ENCODE measurements at regions not wholly inside any gene's neighbourhood (a gene's known extent, or its start where the extent isn't known, plus 50 kb on each side); places are given as distances from the start of the nearest gene placed in this dataset.

DNA sequence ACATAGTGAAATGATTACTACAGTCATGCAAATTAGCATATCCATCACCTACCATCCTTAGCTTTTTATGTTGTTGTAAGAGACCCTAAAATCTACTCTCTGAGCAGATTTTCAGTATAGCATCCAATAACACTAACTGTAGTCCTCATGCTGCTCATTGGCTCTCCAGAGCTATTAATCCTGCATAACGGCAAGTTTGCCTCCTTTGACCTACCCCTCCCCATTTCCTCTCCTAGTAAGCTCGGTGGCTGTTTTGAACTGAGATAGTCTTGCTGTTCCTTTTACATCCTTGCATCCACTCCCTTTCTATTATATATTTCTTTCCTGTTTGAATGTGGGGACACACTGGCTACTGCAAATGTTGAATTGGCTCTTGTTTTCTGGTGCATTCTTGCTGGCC lies 481.5 kb downstream of the TSN start:
- H3K27ac ChIP-seq: no peak overlapping the region
- no peaks in the 10 kb centered on the region for H3K9me3 ChIP-seq
- no peak for DNase-seq
- TF ChIP-seq, protein P1, sequence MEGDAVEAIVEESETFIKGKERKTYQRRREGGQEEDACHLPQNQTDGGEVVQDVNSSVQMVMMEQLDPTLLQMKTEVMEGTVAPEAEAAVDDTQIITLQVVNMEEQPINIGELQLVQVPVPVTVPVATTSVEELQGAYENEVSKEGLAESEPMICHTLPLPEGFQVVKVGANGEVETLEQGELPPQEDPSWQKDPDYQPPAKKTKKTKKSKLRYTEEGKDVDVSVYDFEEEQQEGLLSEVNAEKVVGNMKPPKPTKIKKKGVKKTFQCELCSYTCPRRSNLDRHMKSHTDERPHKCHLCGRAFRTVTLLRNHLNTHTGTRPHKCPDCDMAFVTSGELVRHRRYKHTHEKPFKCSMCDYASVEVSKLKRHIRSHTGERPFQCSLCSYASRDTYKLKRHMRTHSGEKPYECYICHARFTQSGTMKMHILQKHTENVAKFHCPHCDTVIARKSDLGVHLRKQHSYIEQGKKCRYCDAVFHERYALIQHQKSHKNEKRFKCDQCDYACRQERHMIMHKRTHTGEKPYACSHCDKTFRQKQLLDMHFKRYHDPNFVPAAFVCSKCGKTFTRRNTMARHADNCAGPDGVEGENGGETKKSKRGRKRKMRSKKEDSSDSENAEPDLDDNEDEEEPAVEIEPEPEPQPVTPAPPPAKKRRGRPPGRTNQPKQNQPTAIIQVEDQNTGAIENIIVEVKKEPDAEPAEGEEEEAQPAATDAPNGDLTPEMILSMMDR (IDR thresholded peaks at IDR 0.05): no peak
- intact Hi-C loops (cut with DNase I; ENCODE audit: low total_unique reads): no loop called here
- H3K27me3 ChIP-seq: no peaks in the 10 kb centered on the region
- no peaks in the 10 kb centered on the region for H3K36me3 ChIP-seq
- peaks cover 0 to 4% (median 0%) of the 10 kb centered on the region in 4 donors for H3K4me1 ChIP-seq
- H3K4me3 ChIP-seq: no peak overlapping the region

- TF ChIP-seq, protein P1 (IDR thresholded peaks at IDR 0.05): no peak
- Histone ChIP-seq H3K4me3 (no peak overlapping the region), H3K36me3 (no peaks in the 10 kb centered on the region), H3K27me3 (no peaks in the 10 kb centered on the region), H3K27ac (no peak overlapping the region), H3K4me1 (peaks cover 0 to 4% (median 0%) of the 10 kb centered on the region in 4 donors), H3K9me3 (no peaks in the 10 kb centered on the region)
- intact Hi-C loops (cut with DNase I; ENCODE audit: low total_unique reads): no loop called here
- DNase-seq: no peak
Measured at GRCh38 chr2:122237450-122237849, 482.0 kb downstream of the TSN start.

DNA sequence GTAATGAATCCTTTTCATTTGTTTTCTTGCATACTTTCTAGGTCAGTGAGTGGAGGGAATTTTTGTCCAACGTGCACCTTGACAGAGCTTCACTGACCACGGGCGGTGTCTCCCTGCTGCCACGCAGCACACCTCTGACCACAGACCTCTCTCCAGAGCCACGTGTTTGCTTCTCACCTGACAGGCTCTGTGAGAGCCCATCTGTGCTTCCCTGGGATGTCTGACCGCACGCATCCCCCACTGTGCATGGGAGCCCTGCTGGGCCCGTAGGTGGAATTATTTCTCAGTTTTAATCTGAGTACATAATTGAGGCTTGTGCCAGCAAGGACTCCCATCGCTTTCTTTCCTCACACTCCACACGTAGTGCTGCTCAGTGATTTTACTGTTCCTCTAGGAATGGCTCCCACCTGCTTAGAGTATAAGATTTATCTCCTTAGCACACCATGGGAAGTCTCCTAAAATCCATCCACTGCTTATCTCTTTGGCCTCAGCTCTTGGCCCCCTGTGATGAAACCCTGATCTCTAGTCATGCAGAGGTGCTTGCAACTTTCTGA lies 482.6 kb downstream of the TSN start:
- no peak overlapping the region for H3K4me3 ChIP-seq
- no peak overlapping the region for H3K27ac ChIP-seq
- intact Hi-C loops (cut with DNase I; ENCODE audit: low total_unique reads): no loop called here
- TF ChIP-seq, protein P1 (IDR thresholded peaks at IDR 0.05): no peak
- H3K9me3 ChIP-seq: no peaks in the 10 kb centered on the region
- no peaks in the 10 kb centered on the region for H3K27me3 ChIP-seq
- no peak for DNase-seq
- H3K4me1 ChIP-seq: peaks cover 0 to 4% (median 0%) of the 10 kb centered on the region in 4 donors
- H3K36me3 ChIP-seq: no peaks in the 10 kb centered on the region

- intact Hi-C loops (cut with DNase I; ENCODE audit: low total_unique reads): no loop called here
- H3K36me3 ChIP-seq: no peaks in the 10 kb centered on the region
- DNase-seq: no peak
- no peak overlapping the region for H3K4me3 ChIP-seq
- no peak overlapping the region for H3K27ac ChIP-seq
- peaks cover 0 to 4% (median 0%) of the 10 kb centered on the region in 4 donors for H3K4me1 ChIP-seq
- no peaks in the 10 kb centered on the region for H3K9me3 ChIP-seq
- TF ChIP-seq, protein P1 (IDR thresholded peaks at IDR 0.05): no peak
- H3K27me3 ChIP-seq: no peaks in the 10 kb centered on the region
Measured at GRCh38 chr2:122239440-122239839, 484.0 kb downstream of the TSN start.

DNA sequence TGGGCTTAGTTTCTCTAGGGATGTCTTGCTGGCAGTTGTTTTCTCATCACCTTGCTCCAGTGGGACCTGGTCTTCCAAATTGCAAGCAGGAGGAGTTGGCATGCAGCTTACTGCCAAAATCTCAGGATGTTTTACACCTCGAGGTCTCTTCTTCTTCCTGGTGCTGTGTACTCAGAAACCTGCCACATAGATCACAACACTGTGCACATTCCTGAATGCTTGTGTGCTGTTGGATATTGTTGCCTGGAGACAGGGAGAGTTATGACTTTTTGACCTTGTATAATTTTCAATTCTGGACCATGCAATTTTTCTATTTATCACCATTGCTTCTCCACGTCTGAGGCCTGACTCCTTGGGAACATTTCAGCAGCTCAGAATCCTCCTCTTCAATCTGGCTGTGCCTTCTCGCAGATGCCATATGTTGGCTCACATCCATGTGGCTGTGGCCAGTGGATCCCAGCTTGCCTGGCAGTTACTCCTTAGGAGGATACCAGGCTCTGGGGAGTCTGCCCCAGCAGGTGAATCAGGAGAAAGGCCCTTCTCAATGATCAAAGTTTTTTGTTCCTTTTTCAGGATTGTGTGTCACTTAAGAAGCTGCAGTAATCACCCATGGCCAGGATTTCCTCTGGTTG lies 489.3 kb downstream of the TSN start:
- Histone ChIP-seq H3K4me1 (no peaks in the 10 kb centered on the region), H3K9me3 (no peaks in the 10 kb centered on the region), H3K27me3 (peaks cover 0 to 2% of the 10 kb centered on the region in 2 donors), H3K4me3 (no peak overlapping the region), H3K36me3 (no peaks in the 10 kb centered on the region), H3K27ac (no peak overlapping the region)
- intact Hi-C loops (cut with DNase I; ENCODE audit: low total_unique reads): no loop called here
- no peak for DNase-seq
- TF ChIP-seq, protein P1 (IDR thresholded peaks at IDR 0.05): no peak
